8988T (cell line): ENCODE measurements at regions not wholly inside any gene's neighbourhood (a gene's known extent, or its start where the extent isn't known, plus 50 kb on each side); places are given as distances from the start of the nearest gene placed in this dataset.

Source experiments
- DNase-seq: peaks from one replicate; pipeline ENCODE4 v3.0.0; 2011

DNA sequence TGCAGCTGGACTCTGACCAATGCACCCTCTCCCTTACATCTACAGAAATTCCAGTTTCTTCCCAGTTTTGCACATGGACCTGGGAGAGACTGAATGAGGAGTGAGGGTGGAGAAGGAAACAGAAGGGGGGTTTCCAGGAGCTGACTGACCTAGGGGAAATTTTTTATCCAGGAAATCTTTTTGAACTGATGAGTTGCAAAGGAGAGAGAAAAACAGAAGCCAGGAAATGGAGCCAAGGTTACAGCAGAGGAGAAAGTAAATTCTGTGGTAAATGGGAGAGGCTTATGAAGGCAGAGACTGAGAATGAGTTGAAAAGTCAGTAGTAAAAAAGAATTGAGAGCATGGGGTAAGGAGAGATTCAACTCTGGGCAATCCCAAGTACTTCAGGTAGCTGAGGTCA is 192.8 kb downstream of the SMIM20 start:
- no peak for DNase-seq

DNA sequence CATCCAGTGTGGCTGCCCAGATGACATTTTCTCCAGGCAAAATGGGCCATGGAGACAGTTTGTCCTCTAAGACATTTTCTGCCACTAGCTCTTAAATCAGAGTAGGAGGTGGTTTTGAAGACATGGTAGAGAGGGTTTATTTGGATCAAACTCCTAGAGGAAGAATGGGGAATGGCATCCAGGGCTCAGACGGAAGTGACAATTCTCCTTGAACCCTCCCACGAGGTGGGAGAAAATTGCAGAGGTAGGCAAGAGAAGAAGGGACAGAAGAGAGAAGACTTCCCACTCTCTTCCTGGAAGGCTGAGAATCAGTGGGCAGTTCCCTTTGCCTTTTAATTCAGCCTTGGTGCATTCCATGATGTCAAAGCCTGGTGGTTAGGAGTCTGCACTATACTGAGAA is 194.0 kb downstream of the SMIM20 start:
- DNase-seq = no peak

DNA sequence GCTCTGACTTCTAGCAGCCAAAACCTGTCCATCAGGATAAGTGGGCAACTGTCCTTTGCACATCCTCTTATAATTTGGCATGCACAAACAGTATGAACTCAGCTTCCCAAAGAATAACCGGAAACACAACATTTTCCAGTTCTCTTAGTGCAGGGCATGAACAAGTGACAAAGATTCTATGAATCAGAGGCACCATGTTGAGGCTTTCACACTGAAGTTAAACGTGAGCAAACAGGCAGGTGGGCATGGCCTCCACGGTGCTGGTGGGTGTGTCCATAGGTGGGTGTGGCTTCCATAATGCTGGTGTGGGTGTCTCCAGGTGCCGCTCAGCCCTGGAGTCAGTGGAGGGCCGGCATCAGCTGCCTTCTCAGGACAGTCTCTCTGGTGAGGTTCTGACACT is 196.5 kb downstream of the SMIM20 start:
- DNase-seq = no peak

DNA sequence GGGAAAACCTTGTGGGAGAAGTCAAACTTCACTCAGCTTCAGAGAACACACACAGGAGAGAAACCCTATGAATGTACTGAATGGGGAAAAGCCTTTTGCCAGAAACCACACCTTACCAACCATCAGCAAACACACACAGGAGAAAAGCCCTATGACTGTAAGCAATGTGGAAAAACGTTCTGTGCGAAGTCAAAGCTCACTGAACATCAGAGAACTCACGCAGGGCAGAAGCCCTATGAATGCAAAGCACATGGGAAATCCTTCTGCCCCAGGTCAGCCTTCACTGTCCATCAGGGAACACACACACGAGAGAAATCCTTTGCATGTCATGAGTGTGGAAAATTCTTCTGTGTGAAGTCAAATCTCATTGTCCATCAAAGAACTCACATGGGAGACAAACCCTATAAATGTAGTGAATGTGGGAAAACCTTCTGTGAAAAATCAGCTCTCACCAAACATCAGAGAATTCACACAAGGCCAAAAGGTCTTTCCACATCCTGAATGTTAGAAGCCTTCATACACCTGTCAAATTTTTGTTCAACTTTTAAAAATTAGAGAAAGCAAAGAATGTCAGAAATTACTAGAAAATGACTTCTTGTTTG is 199.4 kb downstream of the SMIM20 start:
- DNase-seq = no peak

DNA sequence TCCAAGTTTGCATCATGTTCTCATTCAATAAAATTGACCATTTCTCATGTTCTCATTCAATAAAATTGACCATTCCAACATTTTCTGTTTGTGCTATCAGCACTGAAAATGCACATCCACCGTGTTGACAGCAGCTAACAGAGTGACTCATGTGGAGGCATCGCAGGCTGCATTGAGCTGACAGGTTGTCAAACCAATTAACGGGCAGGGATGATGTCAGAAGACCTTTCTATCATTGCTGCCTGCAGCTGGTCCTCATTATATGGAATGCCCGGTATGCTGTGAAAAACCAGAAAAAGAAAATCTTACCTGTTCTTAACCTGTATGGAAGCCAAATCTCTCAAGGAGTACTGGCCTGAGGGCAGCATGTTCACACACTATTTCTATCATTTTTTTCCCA is 202.0 kb downstream of the SMIM20 start:
- DNase-seq = no peak

DNA sequence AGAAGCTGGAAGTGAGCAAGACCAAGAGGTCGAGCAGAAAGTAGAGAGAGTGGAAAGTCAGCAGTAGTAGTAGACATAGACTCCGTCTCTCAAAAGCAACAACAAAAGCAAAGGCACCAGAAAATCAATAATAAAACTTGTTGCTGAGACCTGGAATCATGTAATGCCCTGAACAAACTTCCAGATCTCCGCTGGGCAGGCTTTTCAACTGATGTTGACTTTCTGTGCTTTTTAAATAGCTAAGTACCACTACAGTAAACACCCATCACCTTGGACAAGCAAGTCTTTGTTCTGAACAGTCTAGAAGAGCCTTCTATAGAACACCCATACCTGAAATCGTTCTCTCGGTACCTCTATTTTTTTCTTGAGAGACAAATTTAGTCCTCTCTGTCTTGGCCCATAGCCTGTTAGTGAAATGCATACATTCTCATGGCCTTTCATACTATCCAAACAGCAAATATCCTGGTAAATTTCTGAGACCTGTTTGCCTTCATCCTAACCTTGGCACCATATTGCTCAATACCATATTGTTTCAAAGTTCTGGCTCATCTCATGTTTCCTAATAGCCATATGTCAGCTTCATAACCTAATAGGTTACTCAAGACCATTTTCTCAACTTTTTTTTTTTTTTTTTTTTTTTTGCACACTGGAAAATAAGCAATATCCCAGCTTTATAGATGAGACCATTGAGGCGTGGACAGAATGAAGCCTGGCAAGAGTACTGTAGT is 200.6 kb upstream of the RBPJ start:
- no peak for DNase-seq

DNA sequence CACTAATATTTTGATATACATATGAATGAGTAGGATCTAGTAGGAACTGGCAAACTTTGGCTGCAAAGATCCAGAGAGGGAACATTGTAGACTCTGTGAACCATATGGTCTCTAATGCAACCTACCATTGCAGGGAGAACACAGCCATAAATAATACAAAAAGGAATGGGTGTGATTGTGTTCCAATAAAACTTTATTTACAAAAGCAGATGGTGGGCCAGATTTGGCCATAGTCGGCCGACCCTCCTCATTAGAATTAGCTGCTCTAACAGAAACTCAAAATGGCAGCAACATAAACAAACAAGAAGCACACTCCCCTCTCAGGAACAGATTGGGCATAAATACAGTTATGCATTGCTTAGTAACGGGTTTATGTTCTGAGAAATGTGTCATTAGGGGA is 198.1 kb upstream of the RBPJ start:
- DNase-seq = no peak

DNA sequence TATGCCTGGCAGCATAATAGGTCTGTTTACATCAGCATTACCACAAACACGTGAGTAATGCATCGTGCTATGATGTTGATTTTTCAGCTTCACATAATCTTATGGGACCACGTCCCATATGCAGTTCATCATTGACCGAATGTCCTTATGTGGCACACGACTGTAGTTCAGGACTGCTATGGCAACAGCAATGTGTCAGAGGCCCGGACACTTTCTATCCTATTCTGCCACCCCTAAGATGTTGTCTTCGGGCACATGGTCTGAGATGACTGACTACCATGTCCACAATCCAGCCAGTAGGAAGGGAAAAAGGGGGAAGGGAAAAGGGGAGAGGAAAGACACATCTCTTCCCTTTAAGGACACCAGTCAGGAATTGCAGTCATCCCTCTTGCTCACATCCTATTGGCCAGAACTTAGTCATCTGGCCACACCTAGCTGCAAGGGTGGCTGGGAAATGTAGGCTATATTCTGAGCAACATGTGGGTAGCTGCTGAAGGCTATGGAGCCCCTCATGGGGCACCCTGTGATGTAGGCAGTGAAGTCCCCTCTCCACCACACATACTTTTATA is 196.0 kb upstream of the RBPJ start:
- no peak for DNase-seq

DNA sequence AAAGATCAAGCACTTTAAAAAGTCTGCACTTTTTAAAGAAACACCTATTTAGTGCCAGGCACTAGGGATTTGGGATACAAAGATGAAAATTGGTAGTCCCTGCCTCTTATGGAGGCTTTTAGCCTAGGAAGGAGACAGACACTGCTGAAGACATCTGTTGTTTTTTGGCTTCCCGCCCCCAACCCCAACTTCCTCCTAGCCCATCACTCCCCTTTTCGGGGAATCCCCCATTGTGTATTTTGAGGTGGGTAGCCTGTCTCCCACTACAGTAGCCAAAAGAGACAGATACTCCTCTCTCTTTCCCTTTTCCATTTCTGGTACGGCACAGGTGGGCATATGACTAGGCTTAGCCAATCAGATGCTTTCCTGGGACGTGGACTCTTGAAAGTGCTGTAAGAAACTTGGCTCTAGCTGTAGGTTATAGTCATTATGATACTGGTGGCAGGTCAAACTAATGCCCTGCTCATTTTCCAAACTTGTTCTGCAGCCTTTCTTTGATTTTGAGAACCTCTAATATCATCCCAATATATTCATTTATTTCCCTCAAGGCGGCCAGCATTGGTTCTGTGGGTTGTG is 194.6 kb upstream of the RBPJ start:
- DNase-seq = no peak

DNA sequence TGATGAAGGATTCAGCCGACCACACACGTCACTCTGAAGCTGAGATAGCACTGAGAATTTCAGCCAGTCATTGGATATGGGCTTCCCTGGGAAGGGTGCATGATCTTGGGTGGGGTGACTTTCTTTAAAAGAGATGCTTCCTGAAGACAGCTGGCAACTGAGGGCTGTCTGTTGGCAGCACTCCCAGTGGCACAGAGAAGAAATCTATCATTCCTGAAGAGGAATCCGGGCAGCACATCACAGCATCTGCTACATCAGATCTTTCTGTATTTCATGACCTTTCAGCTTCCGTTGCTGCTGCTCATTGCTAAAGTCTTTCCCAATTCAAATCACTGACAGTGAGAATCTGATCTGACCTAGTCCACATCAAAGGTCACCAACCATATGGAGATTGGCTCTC is 193.8 kb upstream of the RBPJ start:
- DNase-seq = no peak

DNA sequence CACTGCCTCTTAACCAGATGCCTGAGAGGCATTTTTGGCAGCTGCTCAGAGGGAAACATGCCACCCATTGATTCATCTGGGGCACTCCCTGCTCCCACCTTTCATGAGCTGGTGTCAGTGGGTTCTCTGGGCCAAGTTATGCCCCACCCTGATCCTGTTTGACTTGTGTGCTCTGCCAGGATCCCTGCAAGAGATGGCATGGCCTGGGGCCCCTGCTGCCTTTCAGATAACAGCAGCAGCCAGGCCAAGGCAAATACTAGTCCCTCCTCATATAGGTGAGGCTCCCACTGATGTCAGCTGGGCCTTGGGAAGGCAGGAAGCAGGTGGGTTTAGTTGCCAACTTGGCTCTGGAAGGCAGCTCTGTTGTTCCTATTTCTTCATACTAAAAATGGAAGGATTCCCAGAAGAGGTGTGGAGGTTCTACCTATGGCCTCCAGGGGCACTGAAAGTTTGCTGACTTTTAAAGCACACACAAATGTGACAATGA is 192.9 kb upstream of the RBPJ start:
- no peak for DNase-seq

DNA sequence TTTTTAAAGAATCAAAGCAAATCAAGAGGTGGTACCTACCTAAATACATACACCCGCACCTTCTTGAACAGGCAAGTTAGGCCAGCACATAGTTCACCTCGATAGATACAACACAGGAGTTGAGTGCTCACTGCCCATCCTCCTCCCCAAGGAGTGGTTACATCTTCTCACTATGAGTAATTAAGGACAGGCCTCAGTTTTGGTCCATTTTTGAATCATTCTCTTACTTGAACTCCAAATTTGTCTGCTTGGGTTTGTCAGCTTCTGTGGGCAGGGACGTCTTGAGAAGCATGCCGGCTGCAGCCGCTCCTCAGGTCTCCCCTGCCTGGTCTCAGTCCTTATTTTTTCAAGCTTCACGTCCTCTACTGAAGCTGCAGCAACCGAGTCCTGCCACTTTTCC is 190.6 kb upstream of the RBPJ start:
- DNase-seq = no peak

DNA sequence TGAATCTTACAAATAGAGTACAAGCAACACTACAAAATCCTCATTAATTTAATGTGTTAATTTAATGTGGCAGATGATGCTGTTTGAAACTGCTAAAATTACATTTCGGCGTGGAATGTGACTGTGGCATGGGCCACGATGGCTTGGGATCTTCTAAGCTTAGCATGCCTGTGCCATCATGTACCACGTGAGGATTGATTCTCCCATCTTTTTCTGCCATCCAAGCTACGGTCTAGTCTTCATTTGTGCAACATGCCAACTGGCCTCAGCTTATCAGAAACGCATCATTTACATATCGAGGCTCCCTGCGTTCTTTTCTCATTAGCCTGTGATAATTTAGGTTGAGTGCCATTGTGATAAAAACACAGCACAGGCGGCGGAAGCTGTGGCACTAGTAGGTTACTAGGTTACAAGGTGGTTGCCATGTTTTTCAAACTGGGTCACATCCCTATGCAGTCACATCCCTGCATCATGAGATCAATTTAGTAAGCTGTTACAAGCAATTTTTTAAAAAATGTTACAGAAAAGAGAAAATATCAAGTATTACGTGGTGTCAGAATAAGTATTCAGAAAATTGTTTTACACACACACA is 189.9 kb upstream of the RBPJ start:
- DNase-seq = no peak

DNA sequence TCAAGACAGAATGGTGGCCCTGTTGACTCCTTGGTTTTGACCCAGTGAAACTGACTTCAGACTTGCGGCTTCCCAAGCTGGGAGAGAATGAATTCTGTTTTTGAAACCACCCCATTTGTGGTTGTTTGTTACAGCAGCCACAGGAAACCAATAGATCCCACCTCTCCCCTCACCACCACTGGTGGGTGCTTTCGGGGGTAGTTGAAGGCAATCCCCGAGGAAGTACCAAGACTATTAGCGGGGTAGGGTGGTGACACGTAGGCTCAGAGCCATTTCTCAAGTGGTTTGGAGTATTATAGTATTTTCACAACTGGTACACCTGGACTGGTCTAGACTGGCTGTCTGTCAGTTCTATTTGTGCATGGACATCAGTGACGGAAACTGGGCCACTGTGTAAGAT is 189.1 kb upstream of the RBPJ start:
- no peak for DNase-seq

DNA sequence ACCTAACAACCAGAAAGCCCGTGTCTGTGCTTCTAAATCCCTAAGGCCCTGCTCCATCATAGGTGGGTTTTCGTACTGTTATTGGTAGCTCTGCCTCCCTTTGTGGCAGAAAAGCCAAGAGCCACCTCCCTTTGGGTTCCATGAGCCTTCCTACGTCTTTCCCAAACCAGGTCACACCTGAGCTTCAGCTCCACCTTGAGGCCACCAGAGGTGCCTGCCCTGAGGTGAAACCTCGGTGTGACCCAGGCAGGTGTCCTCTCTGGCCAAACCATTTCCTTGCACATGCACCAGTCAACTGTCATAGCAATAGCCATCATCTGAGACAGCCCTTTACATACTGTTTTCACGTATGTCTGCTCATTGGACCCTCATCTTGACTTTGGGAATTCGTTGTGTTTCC is 188.0 kb upstream of the RBPJ start:
- DNase-seq = no peak

DNA sequence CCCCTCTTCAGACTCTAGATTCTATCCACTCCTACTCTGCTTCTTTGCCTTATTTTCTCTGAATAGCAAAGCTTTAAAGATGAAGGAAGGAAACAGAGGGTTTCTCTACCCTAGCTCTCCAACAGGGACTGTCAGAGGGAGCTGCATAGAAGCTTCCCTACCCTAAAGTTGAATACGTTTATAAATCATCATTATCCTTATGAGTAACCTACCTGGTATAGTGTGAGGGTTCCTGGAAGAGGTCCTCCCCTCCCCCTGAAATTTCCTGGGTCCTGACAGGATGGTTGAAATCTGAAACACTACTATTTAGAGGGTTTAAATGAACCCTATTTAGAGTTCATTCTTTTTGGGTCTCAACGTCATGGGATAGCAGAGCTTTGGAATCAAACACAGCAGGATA is 187.0 kb upstream of the RBPJ start:
- DNase-seq = no peak

DNA sequence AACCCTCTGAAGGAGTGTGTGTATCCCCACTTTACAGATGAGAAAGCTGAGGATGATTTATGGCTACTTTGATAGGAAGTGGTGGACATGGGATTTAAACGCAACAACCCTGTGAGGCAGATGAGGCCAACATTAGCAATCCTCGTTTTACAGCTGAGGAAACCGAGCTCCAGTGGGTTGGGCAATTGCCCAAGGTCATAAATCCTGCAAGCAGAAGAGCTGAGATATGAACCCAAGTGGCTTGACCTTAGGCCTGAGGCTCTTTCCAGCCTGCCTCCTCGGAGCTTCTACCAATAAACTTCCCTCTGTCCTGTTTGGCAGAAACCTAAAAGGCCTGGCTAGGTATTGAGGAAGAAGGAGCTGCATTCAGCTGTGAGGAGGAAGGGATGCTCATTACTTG is 185.5 kb upstream of the RBPJ start:
- no peak for DNase-seq

DNA sequence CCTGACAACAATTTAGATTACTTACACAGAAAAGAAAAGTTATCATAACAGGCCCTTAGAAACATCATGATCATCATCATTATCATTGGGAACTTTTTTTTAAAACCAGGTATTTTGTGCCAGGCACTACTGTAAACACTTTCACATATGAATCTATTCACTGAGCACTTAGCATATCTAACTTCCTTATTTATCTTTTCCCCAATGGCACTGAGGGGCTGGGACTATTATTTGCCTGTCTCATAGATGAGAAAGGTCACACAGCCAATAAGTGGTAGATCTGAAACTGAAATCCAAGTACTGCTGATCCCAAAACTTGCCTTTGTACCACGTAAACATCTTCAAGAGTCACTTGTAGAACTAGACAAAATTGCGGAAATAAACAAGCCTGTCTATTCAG is 184.2 kb upstream of the RBPJ start:
- DNase-seq = no peak

DNA sequence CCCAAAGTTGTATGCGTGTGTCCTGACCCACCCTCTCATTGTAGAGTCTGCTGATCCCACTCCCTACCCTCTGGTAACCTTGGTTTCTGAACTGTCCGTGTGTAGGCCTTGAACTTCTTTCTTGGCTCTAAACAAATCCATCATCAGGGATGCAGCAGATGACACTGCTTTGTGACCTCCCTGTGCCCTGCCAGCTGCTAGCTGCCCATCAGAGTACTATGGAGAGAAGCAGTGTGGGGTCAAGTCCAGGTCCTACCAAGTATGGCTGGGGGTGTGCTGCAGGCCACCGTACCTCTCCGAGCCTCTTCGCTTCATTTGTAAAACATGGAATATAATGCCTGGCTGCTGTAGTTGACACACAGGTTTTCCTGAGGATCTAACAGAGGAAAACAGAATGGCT is 183.5 kb upstream of the RBPJ start:
- DNase-seq = no peak

DNA sequence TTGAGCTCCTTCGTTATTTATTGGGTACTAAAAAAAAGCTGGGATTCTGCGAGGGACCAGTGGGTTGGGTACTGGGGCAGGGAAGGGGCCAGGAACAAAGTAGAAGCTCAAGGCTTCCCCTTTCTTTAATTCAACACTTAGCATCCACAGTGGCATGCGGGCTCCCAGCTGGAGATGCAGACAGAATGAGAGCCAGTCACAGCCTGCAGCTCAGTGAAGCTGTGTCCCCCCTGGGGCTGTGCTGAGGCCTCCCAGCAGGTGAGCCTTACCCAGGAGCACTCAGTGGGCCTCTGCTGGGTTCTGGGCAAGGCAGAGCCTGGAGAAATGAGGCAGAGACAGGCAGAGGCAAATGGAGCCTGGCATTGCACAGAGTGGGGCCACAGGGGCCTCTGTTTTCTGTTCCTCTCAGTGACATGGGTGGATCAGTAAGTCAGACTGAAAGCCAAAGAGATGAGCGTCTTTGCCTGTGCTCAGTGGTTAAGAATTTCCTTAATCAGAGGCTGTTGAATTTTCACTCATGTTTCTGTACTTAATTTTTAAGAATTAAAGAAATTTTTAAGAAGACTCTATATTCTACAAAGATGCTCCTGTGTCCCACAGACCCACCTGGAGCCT is 181.4 kb upstream of the RBPJ start:
- DNase-seq = no peak

DNA sequence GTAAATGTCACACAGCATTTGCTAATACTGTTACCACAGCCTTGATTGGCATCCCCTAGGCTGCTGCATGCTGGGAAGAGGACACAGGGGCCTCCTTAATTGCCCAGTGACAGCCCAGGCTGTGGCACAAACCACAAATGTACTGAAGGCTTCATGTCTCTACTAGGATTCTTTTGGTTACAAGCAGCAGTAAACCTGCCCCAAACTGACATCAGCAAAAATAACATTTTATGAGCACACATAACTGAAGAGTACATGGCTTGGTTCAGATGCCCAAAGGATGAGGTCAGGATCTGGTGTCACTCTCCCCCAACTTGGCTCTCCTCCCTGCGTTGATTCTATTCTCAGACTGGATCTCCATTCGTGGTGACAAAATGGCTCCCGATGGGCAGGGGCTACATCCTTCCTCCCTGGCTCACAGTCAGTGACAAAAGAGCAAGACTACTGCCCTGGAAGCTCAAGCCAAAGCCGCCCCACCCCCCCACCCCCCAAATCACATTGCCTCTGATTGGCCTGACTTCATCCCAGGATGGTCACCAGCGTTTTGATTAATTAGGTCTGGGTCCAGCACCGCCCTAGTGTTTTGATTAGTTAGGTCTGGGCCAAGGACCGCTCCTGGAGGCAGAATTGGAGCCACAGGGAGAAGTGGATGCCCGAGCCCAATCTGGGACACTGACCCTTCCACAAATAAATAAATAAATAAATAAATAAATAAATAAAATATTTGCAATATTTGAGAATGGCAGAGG is 180.5 kb upstream of the RBPJ start:
- no peak for DNase-seq

DNA sequence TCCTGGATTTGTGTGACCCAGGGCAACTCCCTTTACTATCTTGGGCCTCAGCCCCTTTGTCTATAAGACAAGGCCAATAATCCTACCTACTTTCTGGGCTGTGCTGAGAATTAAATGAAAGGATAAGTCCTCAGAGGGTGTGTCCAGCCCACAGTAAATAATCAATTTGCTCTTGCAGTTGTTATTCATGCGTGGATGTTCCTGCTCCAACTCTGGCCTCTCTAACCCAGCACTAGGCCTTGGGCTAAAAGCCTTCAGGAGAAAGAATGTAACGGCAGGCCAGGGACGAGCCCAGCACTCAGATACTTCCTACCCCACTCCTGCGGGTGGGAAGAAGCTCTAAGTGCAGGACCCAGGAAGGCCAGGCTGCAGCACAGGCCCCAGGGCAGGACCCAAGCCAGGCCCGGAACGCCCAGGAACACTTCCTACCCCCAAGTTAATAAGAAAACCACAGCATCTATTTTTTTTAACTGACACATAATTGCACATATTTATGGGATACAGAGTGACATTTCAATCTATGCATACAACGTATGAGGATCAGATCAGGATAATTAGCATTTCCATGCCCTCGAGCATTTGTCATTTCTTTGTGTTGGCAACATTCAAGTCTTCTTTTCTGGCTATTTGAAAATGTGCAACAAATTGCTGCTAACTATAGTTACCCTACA is 179.6 kb upstream of the RBPJ start:
- no peak for DNase-seq
